NCI-H774 (cell line): ENCODE measurements at regions not wholly inside any gene's neighbourhood (a gene's known extent, or its start where the extent isn't known, plus 50 kb on each side); places are given as distances from the start of the nearest gene placed in this dataset.
"Not testable (repeated sequence)": the region's sequence is repeated elsewhere in the genome, so short reads cannot be mapped to it uniquely, and the experiment has no call there.

Experiments used
- DNase-seq: peaks from one replicate; lab custom pipeline; 2025; lab: John Stamatoyannopoulos, UW

DNA sequence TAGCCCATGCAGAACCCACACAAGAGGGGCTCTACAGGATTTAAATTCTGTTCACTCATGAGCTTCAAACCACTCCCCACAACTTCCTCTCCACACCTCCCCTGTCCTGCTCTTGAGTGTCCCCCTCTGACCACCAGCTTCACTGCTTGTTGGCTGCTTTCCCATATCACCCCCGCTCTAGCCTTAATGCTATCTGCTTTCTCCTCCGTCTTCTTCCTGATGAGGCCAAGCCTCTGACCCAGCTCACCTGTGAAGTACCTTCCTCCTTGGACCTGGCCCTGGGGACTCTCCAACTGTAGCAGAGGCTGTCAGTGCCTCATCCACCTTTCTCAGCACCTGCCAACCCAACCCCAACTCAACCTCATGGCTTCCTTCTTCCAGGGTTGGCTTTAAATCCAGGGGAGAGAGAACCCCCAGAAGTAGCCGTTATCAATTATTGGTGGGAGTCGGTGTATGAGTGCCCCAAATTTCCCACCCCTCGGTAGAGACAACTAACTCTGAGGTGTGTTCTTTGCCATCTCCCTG is 174.8 kb downstream of the MINAR1 start:
- DNase-seq = no peak

DNA sequence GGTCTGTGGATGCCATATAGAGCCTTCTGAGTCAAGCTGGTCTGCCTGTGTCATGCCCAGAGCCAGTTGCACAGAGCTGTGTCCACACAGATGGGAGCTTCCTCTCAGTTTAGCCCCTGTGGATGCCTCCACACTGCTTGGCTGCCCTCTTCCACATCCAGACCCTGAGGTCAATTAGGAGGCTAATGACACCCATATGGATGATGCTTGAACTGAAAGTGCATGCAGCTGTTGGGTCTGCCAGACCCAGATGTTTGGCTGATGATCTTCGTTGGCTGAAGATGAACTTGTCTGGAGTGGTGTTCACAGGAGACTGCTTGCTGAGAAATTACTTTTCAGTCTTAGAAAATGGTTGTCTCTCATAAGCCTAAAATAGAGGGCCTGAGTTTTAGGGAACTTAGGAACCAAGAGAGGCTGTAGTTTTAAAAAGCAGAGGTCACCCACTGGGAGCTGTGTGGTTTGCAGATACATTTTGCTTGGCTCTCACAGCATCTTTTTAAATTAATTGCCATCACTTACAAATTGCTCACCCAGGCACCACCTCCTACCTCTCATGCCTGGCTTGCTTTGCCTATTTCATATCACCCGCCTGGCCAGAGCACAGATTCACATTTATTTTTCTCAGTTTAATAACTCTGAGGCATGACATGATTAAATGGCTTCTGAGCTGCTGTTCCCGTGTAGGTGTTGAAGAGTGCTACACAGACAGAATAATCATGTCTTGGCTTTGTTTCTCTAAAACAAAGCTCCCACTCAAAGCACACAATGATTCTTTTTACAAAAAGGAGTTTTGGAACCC is 176.1 kb downstream of the MINAR1 start:
- no peak for DNase-seq

DNA sequence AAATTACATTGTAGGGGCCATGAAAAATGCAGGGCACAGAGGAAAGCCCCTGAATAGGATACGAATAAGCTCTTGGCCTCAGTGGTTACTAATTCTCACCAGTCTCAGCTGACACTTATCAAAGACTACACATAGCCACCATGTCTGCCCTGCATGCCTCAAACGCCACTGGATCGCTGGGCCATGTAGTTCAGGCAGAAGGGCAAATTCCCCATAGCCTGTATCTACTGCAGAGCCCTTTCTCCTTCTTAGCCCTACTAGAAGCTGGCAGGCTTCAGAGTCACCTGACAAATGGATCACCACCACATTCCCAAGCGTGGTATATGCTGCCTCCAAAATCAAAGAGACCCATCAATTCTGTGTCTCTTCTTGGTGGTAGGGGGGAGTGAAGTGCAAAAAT is 177.4 kb downstream of the MINAR1 start:
- DNase-seq = no peak

DNA sequence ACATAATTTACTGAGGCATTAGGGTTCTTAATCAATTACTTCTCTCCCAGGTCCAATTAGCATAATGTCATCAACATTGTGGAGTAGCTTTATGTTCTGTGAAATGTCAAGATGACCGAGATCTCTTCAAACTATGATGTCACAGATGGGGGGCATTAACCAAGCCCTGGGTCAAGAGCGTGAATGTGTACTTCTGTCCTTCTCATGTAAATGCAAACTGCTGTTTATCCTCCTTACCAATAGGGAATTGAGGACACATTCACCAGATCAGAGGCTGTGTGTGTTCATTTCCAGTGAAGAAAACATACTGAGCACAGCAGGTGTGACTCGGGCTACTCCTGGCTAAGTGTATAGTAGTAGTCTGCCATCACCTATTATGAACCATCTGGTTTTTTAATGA is 177.9 kb downstream of the MINAR1 start:
- DNase-seq = peak; percentile 41

DNA sequence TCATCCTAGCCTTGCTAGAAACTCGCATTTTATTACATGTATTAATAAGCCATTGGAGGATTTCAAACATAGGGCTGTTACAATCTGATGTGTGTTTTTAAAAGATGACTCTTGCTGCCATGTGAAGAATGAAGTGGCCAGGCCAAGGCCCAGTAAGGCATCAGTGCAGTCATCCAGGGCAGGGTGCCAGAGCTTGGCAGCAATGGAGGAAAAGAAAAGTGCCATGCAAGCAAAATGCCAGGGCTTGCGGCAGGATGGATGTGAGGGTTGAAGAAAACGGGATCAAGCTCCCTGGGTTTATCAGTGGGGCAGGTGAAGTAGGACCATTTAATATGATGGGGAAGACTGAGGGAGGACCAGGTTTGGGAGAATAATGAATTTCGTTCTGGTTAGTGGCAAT is 183.6 kb downstream of the MINAR1 start:
- DNase-seq = no peak

DNA sequence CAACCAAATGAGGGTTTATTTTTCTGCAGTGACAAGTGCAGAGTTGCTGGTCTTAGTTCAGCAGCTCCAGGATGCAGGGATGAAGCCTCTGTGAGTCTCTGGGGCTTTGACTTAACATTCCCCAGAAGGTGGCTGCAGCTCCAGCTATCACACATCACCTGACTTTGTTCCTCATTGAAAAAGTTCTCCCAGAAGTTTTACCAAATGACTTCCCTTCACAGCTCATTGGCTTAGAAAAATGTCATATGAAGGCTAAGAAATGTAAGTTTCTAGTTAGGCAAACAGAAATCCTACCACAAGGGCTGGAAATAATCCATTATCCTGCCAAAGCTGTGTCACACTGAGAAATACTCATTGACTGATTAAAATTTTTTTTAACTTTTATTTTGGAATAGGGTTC is 184.9 kb downstream of the MINAR1 start:
- no peak for DNase-seq

DNA sequence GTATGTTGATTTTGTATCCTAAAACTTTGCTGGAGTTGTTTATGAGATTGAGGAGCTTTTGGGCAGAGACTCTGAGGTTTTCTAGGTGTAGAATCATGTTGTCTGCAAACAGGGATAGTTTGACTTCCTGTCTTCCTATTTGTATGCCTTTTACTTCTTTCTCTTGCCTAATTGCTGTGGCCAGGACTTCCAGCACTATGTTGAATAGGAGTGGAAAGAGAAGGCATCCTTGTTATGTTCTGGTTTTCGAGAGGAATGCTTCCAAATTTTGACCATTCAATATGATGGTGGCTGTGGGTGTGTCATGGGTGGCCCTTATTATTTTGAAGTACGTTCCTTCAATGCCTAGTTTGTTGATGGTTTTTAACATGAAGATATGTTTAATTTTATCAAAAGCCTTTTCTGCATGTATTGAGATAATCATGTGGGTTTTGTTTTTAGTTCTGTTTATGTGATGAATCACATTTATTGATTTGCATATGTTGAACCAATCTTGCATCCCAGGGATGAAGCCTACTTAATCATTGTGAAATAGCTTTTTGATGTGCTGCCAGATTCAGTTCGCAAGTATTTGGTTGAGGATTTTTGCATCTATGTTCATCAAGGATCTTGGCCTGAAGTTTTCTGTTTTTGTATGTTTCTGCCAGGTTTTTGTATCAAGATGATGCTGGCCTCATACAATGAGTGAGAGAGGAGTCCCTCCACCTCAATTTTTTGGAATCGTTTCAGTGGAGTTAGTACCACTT is 188.1 kb downstream of the MINAR1 start:
- no peak for DNase-seq

DNA sequence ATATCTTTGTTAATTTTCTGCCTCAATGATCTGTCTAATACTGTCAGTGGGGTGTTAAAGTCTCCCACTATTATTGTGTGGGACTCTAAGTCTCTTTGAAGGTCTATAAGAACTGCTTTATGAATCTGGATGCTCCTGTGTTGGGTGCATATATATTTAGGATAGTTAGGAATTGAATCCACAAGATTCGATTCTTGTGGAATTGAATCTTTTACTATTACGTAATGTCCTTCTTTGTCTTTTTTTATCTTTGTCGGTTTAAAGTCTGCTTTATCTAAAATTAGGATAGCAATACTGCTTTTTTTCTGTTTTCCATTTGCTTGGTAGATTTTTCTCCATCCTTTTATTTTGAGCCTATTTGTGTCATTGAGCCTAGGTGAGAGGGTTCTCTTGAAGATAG is 189.7 kb downstream of the MINAR1 start:
- DNase-seq = not testable (repeated sequence)

DNA sequence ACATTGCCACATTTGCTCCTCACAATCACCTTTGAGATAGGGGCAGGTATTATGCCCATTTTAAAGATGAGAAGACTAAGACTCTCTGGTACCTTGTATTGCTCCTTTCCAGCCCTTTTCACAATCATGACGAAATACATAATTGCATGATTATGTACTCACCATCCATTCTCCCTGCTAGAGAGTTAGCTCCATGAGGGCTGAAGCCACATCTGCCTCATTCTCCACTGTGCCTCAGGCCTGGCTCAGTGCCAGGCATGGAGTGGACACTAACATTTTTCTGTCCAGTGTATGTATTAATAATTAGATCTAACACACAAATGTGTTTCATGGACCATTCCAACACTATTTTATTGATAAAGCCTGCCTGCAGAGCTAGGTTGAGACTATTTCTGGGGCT is 191.4 kb downstream of the MINAR1 start:
- DNase-seq = no peak

DNA sequence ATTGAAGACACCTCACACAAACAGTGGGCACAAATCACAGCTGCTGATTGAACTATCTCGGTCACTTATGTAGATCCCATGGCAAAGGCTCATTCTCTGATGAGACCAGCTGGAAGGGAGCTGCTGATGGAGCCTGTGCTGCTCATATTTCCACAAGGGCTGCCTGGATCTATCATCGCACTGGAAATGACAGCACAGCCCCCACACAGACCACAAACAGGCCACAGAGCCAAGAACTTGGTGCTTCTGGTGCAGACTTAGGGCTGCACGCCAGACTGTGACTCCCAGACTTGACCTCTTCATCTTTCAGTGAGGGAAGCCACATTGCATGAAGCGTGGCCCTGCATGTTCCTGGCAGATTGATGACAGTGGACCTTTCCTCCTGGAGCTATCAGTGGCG is 197.6 kb downstream of the MINAR1 start:
- DNase-seq = no peak

DNA sequence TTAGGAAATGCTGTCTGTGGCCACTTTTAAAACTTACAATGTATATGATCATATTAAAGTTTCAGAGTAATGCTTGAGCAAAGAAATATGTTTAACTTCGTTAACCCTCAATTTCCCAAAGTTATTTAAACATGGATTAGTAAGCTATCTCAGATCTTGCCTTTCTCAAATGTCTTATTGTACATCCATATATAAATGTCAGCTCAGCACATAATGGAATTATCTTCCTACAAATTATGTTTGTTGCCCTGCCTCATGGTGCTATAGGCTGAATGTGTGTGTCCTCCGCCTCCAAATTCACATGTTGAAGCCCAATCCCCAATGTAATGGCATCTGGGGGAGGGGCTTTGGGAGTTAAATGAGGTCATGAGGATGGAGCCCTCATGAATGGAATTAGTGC is 200.3 kb downstream of the MINAR1 start:
- DNase-seq = no peak

DNA sequence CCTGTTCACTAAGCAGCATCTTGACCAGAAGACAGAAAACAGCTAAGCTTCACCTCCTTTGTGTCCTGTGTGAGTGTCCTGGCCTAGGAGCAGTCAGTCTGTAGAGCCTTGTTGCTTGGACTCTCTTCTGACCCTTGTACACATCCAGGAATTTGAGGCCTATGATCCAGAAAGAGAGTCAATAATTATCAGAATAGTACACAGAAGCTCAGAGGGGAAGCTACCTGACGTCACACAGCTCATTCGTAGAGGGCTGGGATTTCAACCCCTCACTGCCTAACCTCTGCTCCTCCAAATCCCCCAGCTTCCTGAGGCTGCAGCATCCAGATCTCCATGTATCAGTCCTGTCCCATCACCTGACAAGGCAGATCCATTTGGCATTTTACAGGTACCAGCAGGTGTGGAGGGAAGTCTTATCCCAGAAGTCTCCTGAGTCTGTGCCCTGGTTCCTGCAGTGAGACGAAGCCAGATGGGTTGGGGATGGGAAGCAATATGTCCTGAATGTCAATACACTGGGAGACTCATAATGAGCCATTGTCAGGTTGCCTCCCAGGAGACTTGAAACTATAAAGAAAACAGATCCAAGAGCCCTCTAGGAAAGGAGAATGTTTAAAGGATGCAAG is 203.1 kb downstream of the MINAR1 start:
- no peak for DNase-seq

DNA sequence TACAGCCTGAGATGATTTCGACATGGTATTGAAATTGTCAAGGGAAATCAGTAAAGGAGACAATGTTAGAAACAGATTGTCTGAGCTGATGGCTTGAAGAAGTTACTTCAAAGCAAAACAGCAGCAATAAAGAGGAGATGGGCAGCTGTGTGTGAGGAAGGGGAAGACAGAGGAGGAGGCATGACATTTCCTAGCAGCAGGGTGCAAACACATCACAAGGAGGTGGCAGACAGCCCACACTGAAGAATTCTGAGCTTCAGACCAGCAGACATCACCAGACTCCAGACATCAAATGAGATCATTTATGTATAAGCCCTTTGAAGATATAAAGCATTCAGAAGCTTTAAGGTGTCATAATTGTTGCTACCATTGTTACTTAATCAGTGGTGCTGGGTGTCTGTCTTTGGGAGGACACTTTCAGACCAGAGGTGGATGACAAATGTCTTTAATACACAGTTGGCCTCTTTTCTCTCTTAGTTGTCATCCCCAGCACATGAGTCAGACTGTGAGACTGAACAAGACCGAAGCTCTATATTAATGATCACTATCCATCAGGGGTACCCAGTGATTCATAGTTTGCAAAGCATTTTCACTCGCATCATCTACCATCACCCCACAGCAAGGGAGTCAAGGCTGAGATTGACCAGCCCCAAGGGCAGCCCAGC is 203.9 kb downstream of the MINAR1 start:
- DNase-seq = no peak

DNA sequence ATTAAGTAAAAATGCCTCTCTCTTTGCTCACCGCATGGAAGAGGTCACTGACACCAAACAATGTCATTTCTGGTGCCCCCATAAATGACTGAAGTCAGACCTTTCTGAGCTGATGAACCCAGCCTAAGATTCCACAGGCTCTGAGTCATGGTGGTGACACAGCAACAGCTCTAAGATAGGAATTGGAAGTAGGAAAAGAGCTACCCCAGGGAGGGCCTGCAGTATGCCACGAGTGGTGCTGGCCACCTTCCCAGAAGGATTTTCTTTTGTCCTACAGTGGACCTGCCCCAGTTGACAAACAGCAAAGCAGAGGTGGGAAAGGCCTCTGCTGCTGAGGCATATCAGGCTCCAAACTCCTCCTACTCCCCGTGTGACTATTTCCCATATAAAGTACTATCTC is 208.1 kb downstream of the MINAR1 start:
- DNase-seq = peak; percentile 29

DNA sequence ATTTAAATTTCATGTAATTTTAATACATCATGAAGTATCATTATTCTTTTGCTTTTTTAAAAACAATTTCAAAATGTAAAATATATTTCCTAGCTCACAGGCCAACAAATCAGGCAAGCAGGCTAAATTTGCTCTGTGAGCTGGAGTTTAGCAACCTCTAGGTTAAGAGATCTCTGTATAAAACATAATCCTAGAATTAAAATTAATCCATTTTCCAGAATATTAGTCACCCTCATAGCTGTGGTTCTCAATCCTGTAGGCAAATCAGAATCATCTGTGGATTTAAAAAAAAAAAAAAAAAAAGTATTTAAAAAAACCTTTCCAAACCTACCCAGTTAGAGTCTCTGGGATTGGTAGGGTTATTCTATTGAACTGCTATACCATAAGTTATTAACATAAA is 209.7 kb downstream of the MINAR1 start:
- DNase-seq = no peak

DNA sequence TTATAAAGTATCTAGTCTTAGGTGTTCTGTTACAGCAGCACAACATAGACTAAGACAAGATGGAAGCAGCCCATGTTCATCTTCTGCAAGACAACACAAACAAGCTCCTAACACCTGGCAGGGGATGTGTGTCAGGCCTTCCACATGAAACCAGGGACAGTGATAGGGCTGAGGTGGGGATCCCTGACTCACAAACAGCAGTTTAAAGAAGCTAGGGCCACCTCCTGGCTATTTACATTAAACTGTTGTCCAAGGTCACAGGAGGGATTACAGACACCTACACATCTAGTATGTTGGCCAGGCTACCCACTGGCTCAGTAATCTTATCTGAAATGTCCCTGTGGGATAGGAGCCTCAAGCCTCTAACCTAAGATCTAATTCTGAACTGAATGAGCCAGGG is 211.3 kb downstream of the MINAR1 start:
- DNase-seq = no peak

DNA sequence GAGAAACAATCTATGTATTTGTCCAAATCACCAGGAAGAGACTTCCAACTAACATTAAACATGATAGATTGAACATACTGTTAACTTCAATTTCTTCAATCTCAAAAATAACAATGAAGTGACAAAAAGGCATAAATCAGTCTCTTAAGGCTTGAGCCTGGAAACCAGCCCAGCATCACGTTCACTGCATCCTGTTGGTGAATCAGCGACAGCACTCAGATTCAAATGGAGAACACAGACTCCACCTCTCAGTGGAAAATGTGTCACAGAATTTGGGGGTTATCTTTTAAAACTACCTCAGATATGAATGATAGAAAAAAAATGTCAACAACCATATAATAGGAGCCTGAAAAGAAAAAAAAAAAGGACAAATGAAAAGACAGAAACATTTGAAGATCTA is 212.0 kb downstream of the MINAR1 start:
- peak; percentile 4 for DNase-seq

DNA sequence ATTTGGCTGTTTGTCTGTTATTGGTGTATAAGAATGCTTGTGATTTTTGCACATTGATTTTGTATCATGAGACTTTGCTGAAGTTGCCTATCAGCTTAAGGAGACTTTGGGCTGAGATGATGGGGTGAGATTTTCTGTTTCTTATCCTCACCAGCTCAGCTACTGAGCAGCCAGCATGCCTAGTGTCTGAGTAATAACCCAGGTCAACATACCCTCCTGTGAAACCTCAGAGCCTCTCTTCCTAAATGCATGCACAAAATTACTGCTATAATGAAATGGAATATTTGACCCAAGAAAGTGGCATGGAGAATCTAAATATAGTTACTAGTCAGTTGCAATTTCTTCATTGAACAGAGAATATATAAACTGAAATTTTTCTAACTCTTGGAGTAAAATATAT is 220.8 kb downstream of the MINAR1 start:
- DNase-seq = not testable (repeated sequence)

DNA sequence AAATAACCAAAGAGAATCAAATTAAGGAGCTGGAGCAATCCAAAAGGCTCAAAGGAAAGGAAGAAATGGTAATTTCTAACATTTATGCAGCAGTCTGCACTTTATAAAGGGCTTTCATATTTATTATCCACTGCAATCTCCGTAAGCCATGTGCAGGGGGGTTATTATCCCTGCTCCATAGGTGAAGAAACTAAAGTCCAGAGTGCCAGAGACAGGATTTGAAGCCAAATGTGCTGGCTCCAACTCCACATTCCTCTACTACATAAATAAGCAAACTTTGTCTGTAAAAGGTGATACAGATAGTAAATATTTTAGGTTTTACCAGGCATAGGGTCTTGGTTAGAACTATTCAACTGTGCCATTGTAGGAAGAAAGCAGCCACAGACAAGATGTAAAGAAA is 221.4 kb downstream of the MINAR1 start:
- no peak for DNase-seq

DNA sequence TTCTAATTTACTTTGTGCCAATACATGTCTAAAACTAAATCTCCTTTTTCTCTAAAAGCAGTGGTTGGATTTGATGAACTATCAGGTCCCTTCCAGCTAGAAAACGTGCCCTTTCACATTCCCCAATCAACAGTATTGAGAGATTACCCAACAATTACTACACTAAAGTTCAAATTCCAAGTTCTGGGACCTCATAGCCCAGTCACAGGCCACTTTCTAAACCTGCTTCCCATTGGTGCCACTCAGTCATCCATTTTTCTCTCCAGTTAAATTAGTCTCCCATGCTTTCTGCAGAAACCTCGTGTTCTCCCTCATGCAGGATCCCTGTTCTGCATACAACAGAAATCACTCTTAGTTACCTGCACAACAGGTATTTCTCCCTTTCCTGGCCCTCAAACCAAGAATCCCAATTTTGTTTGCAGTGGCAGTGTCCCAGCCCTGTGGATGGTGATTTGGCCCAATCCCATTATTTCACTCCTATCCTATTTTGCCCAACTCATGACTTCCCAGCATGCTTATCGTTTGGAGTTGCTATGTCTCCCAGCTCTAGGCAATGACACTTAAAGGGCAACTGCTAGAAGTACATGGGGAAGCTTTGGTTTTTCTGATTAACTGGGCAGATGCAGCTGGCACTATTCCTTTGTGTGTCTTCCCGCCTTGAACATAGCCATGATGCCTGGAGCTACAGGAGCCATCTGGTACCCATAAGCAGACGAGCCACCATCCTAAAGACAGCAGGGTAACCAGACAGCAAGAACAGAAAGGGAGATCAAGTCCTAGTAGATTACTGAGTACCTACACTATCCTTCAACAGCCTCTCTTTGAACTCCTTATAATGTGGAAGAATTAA is 224.2 kb downstream of the MINAR1 start:
- DNase-seq = no peak

DNA sequence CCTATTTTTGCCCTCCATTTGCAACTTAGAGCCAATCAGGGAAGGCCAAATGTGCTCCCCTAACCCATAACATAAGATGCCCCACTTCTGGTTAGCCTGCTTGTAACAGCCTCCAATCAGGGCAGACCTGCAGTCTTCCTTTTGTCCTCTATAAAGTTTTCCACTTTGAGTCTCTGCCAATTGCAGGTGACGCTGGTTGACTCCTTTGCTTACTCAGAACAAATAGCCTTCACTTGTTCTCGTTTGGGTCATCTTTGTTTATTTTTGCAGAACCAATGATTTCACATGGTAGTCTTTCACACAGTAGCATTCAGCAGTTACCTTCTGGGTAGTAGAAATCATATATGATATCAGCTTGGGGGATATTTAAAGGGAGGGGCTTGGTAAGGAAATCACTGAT is 225.6 kb downstream of the MINAR1 start:
- no peak for DNase-seq
